GM23338 (cell line): ENCODE measurements at regions not wholly inside any gene's neighbourhood (a gene's known extent, or its start where the extent isn't known, plus 50 kb on each side); places are given as distances from the start of the nearest gene placed in this dataset.

Experiments
- ATAC-seq: fragments of 200-7000 bp; cut with Tn5 transposase; 3 replicates; pipeline ENCODE4 v1.9.1; 2020
- DNase-seq: peaks from one replicate; pipeline ENCODE4 v3.0.0-alpha.2; 2015; ENCODE audit warnings: low spot score
- H2AFZ ChIP-seq: fragments of 200-600 bp; sonication (generic); 2 replicates; pipeline ENCODE4 v1.8.0; 2016; ENCODE audit warnings: antibody characterized with exemption, mild to moderate bottlenecking, moderate library complexity
- H3F3A ChIP-seq: fragments of 200-600 bp; sonication (generic); replicated peaks from 2 replicates; pipeline ENCODE4 v1.8.0; 2017; ENCODE audit warnings: antibody characterized with exemption, mixed run types, low read depth
- H3K27ac ChIP-seq: fragments of 200-600 bp; sonication (generic); 2 replicates; pipeline ENCODE4 v1.6.1; 2016; ENCODE audit warnings: low read depth
- H3K27me3 ChIP-seq: fragments of 200-600 bp; sonication (generic); 2 replicates; pipeline ENCODE4 v1.8.0; 2016; ENCODE audit warnings: mild to moderate bottlenecking, mixed run types, moderate library complexity; ENCODE audit not compliant: insufficient read depth
- H3K36me3 ChIP-seq: fragments of 200-600 bp; sonication (generic); 2 replicates; pipeline ENCODE4 v1.8.0; 2016; ENCODE audit warnings: mild to moderate bottlenecking; ENCODE audit not compliant: insufficient read depth
- H3K4me1 ChIP-seq: fragments of 200-600 bp; sonication (generic); 2 replicates; pipeline ENCODE4 v1.8.0; 2016; ENCODE audit warnings: mild to moderate bottlenecking, moderate library complexity; ENCODE audit not compliant: insufficient read depth
- H3K4me2 ChIP-seq: fragments of 200-600 bp; sonication (generic); 2 replicates; pipeline ENCODE4 v1.7.1; 2017; ENCODE audit warnings: mixed run types
- H3K4me3 ChIP-seq: fragments of 200-600 bp; sonication (generic); 2 replicates; pipeline ENCODE4 v1.6.1; 2016; ENCODE audit warnings: mixed run types
- H3K79me2 ChIP-seq: fragments of 200-600 bp; sonication (generic); replicated peaks from 2 replicates; pipeline ENCODE4 v1.8.0; 2017; ENCODE audit warnings: mild to moderate bottlenecking; ENCODE audit not compliant: insufficient read depth
- H3K9me2 ChIP-seq: fragments of 200-600 bp; sonication (generic); 2 replicates; pipeline ENCODE4 v1.8.0; 2017; ENCODE audit not compliant: insufficient read depth
- H4K20me1 ChIP-seq: fragments of 200-600 bp; sonication (generic); replicated peaks from 2 replicates; pipeline ENCODE4 v1.8.0; 2017; ENCODE audit warnings: mild to moderate bottlenecking; ENCODE audit not compliant: insufficient read depth
- H3K27ac Mint-ChIP-seq: 2 replicates; pipeline ENCODE4 v1.8.0; 2020; ENCODE audit warnings: inconsistent platforms, mild to moderate bottlenecking, moderate library complexity, mixed read lengths
- H3K27me3 Mint-ChIP-seq: 3 replicates; pipeline ENCODE4 v1.8.0; 2022; ENCODE audit warnings: low read depth, mild to moderate bottlenecking, moderate library complexity, mixed read lengths, inconsistent platforms; ENCODE audit not compliant: insufficient read depth, poor library complexity
- H3K36me3 Mint-ChIP-seq: 3 replicates; pipeline ENCODE4 v1.8.0; 2021; ENCODE audit warnings: low read depth, mild to moderate bottlenecking, inconsistent platforms, moderate library complexity, mixed read lengths
- H3K4me1 Mint-ChIP-seq: 3 replicates; pipeline ENCODE4 v1.8.0; 2020; ENCODE audit warnings: mild to moderate bottlenecking, inconsistent platforms, mixed read lengths
- H3K4me3 Mint-ChIP-seq: 3 replicates; pipeline ENCODE4 v1.8.0; 2021; ENCODE audit warnings: moderate library complexity, mild to moderate bottlenecking, inconsistent platforms, mixed read lengths
- H3K9me3 Mint-ChIP-seq: 3 replicates; pipeline ENCODE4 v1.8.0; 2020; ENCODE audit warnings: moderate library complexity, mild to moderate bottlenecking, inconsistent platforms, mixed read lengths
- CREB1 ChIP-seq: fragments of 250-450 bp; sonication (Bioruptor Pico); IDR thresholded peaks from 2 replicates; pipeline ENCODE4 v1.5.0; 2020; ENCODE audit warnings: low read depth, mild to moderate bottlenecking, moderate library complexity
- EZH2 ChIP-seq: fragments of 200-600 bp; sonication (generic); IDR thresholded peaks from one replicate; pipeline ENCODE4 v1.8.0; 2017; ENCODE audit warnings: antibody characterized with exemption, mild to moderate bottlenecking, low read depth; ENCODE audit not compliant: unreplicated experiment
- EZH2phosphoT487 ChIP-seq: fragments of 200-600 bp; sonication (generic); IDR thresholded peaks from one replicate; pipeline ENCODE4 v1.8.1; 2018; ENCODE audit warnings: antibody characterized with exemption; ENCODE audit not compliant: unreplicated experiment
- JUNB ChIP-seq: IDR thresholded peaks from one replicate; pipeline ENCODE4 v1.6.1; 2016; ENCODE audit warnings: antibody characterized with exemption; ENCODE audit not compliant: unreplicated experiment
- NANOG ChIP-seq: IDR thresholded peaks from 2 replicates; pipeline ENCODE4 v1.6.1; 2016; ENCODE audit warnings: antibody characterized with exemption, borderline replicate concordance
- POLR2AphosphoS5 ChIP-seq: IDR thresholded peaks from 2 replicates; pipeline ENCODE4 v1.6.1; 2016; ENCODE audit warnings: antibody characterized with exemption, low read depth
- ZNF114 ChIP-seq: fragments of 250-450 bp; sonication (Bioruptor Pico); IDR thresholded peaks from 2 replicates; pipeline ENCODE4 v1.5.0; 2020; ENCODE audit warnings: mild to moderate bottlenecking, moderate library complexity
- TF ChIP-seq, protein P1 (sequence below), 2 experiments: fragments of 200-600 bp in 1 of 2; sonication (generic) in 1 of 2; conservative IDR thresholded peaks; 2 replicates each; pipeline versions ENCODE4 v1.5.1 to v1.6.1; 2016 to 2017; ENCODE audit warnings: antibody characterized with exemption in 2 of 2, low read depth in 2 of 2, mild to moderate bottlenecking in 2 of 2, moderate library complexity in 1 of 2
- TF ChIP-seq, protein P2 (sequence below): IDR thresholded peaks from one replicate; pipeline ENCODE4 v1.6.1; 2018; ENCODE audit warnings: antibody characterized with exemption; ENCODE audit not compliant: unreplicated experiment

DNA sequence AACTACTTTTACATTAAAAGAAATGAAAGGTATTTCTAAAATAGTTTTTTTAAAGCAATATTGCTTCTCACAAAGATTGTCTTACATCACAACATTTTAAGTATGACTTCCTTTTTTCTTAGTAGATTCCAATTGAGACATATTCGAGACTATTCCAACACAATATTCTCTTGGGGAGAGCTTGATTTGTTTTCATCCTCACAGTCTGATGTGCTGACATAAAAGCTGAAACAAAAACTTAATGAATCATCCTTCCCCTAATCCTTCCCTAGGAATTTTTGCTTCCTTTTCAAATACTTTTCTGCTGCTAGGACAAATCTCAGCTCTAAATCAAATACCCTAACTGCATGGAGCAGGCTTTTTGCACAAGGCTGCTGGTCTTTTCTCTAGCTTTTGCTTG is 245.8 kb upstream of the MAP3K1 start:
- Mint-ChIP-seq H3K36me3 (peaks cover 10% of the 10 kb centered on the region), H3K4me1 (peaks cover 18% of the 10 kb centered on the region), H3K4me3 (no peak overlapping the region), H3K27ac (no peak overlapping the region), H3K27me3 (peaks cover 2% of the 10 kb centered on the region), H3K9me3 (peaks cover 18% of the 10 kb centered on the region)
- TF ChIP-seq POLR2AphosphoS5 (no peak), NANOG (no peak), JUNB (no peak), CREB1 (CRISPR knock-in tag) (no peak), EZH2 (no peak), EZH2phosphoT487 (no peak), ZNF114 (no peak)
- TF ChIP-seq, protein P1, sequence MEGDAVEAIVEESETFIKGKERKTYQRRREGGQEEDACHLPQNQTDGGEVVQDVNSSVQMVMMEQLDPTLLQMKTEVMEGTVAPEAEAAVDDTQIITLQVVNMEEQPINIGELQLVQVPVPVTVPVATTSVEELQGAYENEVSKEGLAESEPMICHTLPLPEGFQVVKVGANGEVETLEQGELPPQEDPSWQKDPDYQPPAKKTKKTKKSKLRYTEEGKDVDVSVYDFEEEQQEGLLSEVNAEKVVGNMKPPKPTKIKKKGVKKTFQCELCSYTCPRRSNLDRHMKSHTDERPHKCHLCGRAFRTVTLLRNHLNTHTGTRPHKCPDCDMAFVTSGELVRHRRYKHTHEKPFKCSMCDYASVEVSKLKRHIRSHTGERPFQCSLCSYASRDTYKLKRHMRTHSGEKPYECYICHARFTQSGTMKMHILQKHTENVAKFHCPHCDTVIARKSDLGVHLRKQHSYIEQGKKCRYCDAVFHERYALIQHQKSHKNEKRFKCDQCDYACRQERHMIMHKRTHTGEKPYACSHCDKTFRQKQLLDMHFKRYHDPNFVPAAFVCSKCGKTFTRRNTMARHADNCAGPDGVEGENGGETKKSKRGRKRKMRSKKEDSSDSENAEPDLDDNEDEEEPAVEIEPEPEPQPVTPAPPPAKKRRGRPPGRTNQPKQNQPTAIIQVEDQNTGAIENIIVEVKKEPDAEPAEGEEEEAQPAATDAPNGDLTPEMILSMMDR (conservative IDR thresholded peaks at IDR 0.05; ENCODE audit: low read depth in 2 of 2): no peak
- TF ChIP-seq, protein P2, sequence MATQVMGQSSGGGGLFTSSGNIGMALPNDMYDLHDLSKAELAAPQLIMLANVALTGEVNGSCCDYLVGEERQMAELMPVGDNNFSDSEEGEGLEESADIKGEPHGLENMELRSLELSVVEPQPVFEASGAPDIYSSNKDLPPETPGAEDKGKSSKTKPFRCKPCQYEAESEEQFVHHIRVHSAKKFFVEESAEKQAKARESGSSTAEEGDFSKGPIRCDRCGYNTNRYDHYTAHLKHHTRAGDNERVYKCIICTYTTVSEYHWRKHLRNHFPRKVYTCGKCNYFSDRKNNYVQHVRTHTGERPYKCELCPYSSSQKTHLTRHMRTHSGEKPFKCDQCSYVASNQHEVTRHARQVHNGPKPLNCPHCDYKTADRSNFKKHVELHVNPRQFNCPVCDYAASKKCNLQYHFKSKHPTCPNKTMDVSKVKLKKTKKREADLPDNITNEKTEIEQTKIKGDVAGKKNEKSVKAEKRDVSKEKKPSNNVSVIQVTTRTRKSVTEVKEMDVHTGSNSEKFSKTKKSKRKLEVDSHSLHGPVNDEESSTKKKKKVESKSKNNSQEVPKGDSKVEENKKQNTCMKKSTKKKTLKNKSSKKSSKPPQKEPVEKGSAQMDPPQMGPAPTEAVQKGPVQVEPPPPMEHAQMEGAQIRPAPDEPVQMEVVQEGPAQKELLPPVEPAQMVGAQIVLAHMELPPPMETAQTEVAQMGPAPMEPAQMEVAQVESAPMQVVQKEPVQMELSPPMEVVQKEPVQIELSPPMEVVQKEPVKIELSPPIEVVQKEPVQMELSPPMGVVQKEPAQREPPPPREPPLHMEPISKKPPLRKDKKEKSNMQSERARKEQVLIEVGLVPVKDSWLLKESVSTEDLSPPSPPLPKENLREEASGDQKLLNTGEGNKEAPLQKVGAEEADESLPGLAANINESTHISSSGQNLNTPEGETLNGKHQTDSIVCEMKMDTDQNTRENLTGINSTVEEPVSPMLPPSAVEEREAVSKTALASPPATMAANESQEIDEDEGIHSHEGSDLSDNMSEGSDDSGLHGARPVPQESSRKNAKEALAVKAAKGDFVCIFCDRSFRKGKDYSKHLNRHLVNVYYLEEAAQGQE: no peak
- no peak overlapping the region for H2AFZ ChIP-seq
- H3K9me2 ChIP-seq: no peaks in the 10 kb centered on the region
- no peak overlapping the region for H3K4me2 ChIP-seq
- DNase-seq (no peak), ATAC-seq (no peak)
- no peak overlapping the region for H3K27ac ChIP-seq
- H3K4me1 ChIP-seq: peaks cover 10% of the 10 kb centered on the region
- no peaks in the 10 kb centered on the region for H3K27me3 ChIP-seq
- H3K4me3 ChIP-seq: no peak overlapping the region
- H3K36me3 ChIP-seq: no peaks in the 10 kb centered on the region
- no peaks in the 10 kb centered on the region for H3K79me2 ChIP-seq
- H3F3A ChIP-seq: no peaks in the 10 kb centered on the region
- no peaks in the 10 kb centered on the region for H4K20me1 ChIP-seq

DNA sequence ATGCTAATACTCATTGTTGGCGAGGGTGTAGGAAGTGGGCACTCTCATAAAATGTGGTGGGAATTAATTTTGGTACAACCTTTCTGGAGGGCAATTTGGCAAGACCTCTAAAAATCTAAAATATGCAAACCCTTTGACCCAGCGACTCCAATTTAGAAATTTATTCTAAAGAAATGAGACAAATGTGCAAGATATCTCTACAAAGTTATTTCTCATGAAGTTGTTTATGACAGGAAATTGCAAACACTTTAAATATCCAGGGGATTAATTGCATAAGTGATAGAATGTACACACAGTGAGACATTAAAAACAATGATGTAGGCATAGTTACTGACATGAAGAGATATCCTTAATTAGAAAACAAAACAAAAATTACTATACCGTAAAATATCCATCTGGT is 246.3 kb upstream of the MAP3K1 start:
- ATAC-seq: no peak
- H3K4me1 Mint-ChIP-seq: peaks cover 21% of the 10 kb centered on the region
- H3K9me3 Mint-ChIP-seq: peaks cover 14% of the 10 kb centered on the region
- H3K36me3 Mint-ChIP-seq: peaks cover 10% of the 10 kb centered on the region
- Histone ChIP-seq H3K4me2 (no peak overlapping the region), H4K20me1 (no peaks in the 10 kb centered on the region), H3K4me1 (peaks cover 10% of the 10 kb centered on the region), H3K9me2 (no peaks in the 10 kb centered on the region), H3K27ac (no peak overlapping the region), H3K27me3 (no peaks in the 10 kb centered on the region), H2AFZ (no peak overlapping the region), H3K79me2 (no peaks in the 10 kb centered on the region), H3K4me3 (no peak overlapping the region), H3F3A (no peaks in the 10 kb centered on the region), H3K36me3 (no peaks in the 10 kb centered on the region)
- peaks cover 2% of the 10 kb centered on the region for H3K27me3 Mint-ChIP-seq
- H3K27ac Mint-ChIP-seq: no peak overlapping the region
- H3K4me3 Mint-ChIP-seq: no peak overlapping the region
- TF ChIP-seq CREB1 (CRISPR knock-in tag) (no peak), NANOG (no peak), ZNF114 (no peak)
- TF ChIP-seq, protein P1 (conservative IDR thresholded peaks at IDR 0.05; ENCODE audit: low read depth in 2 of 2): no peak
- DNase-seq: no peak
